ENCODE measurements at regions not wholly inside any gene's neighbourhood (a gene's known extent, or its start where the extent isn't known, plus 50 kb on each side); places are given as distances from the start of the nearest gene placed in this dataset.

- DNase-seq (no peak), FAIRE-seq (no peak)
- H3K27ac ChIP-seq (ENCODE audit: low read depth in 1 of 3, low read length in 2 of 3), result no peak overlapping the region
- H3K27me3 ChIP-seq (ENCODE audit: control insufficient read depth in 3 of 3, insufficient read depth in 3 of 3, low read length in 3 of 3), result no peaks in the 10 kb centered on the region
- H3K4me1 ChIP-seq (ENCODE audit: control insufficient read depth in 3 of 3, insufficient read depth in 2 of 3, low read depth in 1 of 3, low read length in 2 of 3), result no peaks in the 10 kb centered on the region
- no peaks in the 10 kb centered on the region for H3K9me3 ChIP-seq (ENCODE audit: control insufficient read depth in 2 of 2, insufficient read depth in 1 of 2, low read depth in 1 of 2, low read length in 1 of 2)
- no peaks in the 10 kb centered on the region for H3K36me3 ChIP-seq (ENCODE audit: control insufficient read depth in 3 of 3, insufficient read depth in 2 of 3, low read depth in 1 of 3, low read length in 3 of 3)
- H3K4me3 ChIP-seq (ENCODE audit: low read depth in 1 of 3, low read length in 3 of 3), result no peak overlapping the region
- WGBS, 3 donors, result 79 to 86% (median 79%) methylated on average over 1 of the region's 1 CpG
Observed at GRCh38 chr2:78768016-78768415, 257.5 kb upstream of the REG3G start.

- H3K9me3 ChIP-seq (ENCODE audit: control insufficient read depth in 2 of 2, insufficient read depth in 1 of 2, low read depth in 1 of 2, low read length in 1 of 2), result peaks cover 0 to 2% of the 10 kb centered on the region in 2 donors
- no peaks in the 10 kb centered on the region for H3K4me1 ChIP-seq (ENCODE audit: control insufficient read depth in 3 of 3, insufficient read depth in 2 of 3, low read depth in 1 of 3, low read length in 2 of 3)
- 94 to 96% (median 94%) methylated on average over 4 of the region's 4 CpGs for WGBS, 3 donors
- H3K4me3 ChIP-seq (ENCODE audit: low read depth in 1 of 3, low read length in 3 of 3), result no peak overlapping the region
- FAIRE-seq (no peak), DNase-seq (no peak)
- no peak overlapping the region for H3K27ac ChIP-seq (ENCODE audit: low read depth in 1 of 3, low read length in 2 of 3)
- H3K36me3 ChIP-seq (ENCODE audit: control insufficient read depth in 3 of 3, insufficient read depth in 2 of 3, low read depth in 1 of 3, low read length in 3 of 3), result no peaks in the 10 kb centered on the region
- H3K27me3 ChIP-seq (ENCODE audit: control insufficient read depth in 3 of 3, insufficient read depth in 3 of 3, low read length in 3 of 3), result no peaks in the 10 kb centered on the region
Observed at GRCh38 chr2:78775291-78775690, 250.2 kb upstream of the REG3G start.

GRCh38 chr2:78778756-78779510, 246.6 kb upstream of the REG3G start:
- H3K4me3 ChIP-seq (ENCODE audit: low read depth in 1 of 3, low read length in 3 of 3), result no peak overlapping the region
- WGBS, 3 donors, result 95 to 97% (median 95%) methylated on average over 55 to 69 of the region's 69 CpGs
- FAIRE-seq (no peak), DNase-seq (no peak)
- no peaks in the 10 kb centered on the region for H3K4me1 ChIP-seq (ENCODE audit: control insufficient read depth in 3 of 3, insufficient read depth in 2 of 3, low read depth in 1 of 3, low read length in 2 of 3)
- H3K27me3 ChIP-seq (ENCODE audit: control insufficient read depth in 3 of 3, insufficient read depth in 3 of 3, low read length in 3 of 3), result no peaks in the 10 kb centered on the region
- H3K27ac ChIP-seq (ENCODE audit: low read depth in 1 of 3, low read length in 2 of 3), result no peak overlapping the region
- H3K9me3 ChIP-seq (ENCODE audit: control insufficient read depth in 2 of 2, insufficient read depth in 1 of 2, low read depth in 1 of 2, low read length in 1 of 2), result peaks cover 0 to 2% of the 10 kb centered on the region in 2 donors
- H3K36me3 ChIP-seq (ENCODE audit: control insufficient read depth in 3 of 3, insufficient read depth in 2 of 3, low read depth in 1 of 3, low read length in 3 of 3), result no peaks in the 10 kb centered on the region

GRCh38 chr2:78779761-78780160, 245.7 kb upstream of the REG3G start:
- WGBS, 3 donors, result 67 to 92% (median 80%) methylated on average over 12 of the region's 12 CpGs
- no peak for FAIRE-seq
- DNase-seq, result no peak
- no peak overlapping the region for H3K27ac ChIP-seq (ENCODE audit: low read depth in 1 of 3, low read length in 2 of 3)
- H3K36me3 ChIP-seq (ENCODE audit: control insufficient read depth in 3 of 3, insufficient read depth in 2 of 3, low read depth in 1 of 3, low read length in 3 of 3), result no peaks in the 10 kb centered on the region
- H3K4me3 ChIP-seq (ENCODE audit: low read depth in 1 of 3, low read length in 3 of 3), result no peak overlapping the region
- H3K27me3 ChIP-seq (ENCODE audit: control insufficient read depth in 3 of 3, insufficient read depth in 3 of 3, low read length in 3 of 3), result no peaks in the 10 kb centered on the region
- H3K9me3 ChIP-seq (ENCODE audit: control insufficient read depth in 2 of 2, insufficient read depth in 1 of 2, low read depth in 1 of 2, low read length in 1 of 2), result peaks cover 0 to 2% of the 10 kb centered on the region in 2 donors
- no peaks in the 10 kb centered on the region for H3K4me1 ChIP-seq (ENCODE audit: control insufficient read depth in 3 of 3, insufficient read depth in 2 of 3, low read depth in 1 of 3, low read length in 2 of 3)

GRCh38 chr2:78780256-78780655, 245.2 kb upstream of the REG3G start:
- WGBS, 3 donors, result 39 to 59% (median 59%) methylated on average over 5 of the region's 5 CpGs
- no peak for DNase-seq
- Histone ChIP-seq H3K4me3 (ENCODE audit: low read depth in 1 of 3, low read length in 3 of 3) (no peak overlapping the region), H3K27ac (ENCODE audit: low read depth in 1 of 3, low read length in 2 of 3) (peak overlapping the region in 1 of 3 donors; percentile 10), H3K27me3 (ENCODE audit: control insufficient read depth in 3 of 3, insufficient read depth in 3 of 3, low read length in 3 of 3) (no peaks in the 10 kb centered on the region), H3K9me3 (ENCODE audit: control insufficient read depth in 2 of 2, insufficient read depth in 1 of 2, low read depth in 1 of 2, low read length in 1 of 2) (peaks cover 0 to 2% of the 10 kb centered on the region in 2 donors), H3K36me3 (ENCODE audit: control insufficient read depth in 3 of 3, insufficient read depth in 2 of 3, low read depth in 1 of 3, low read length in 3 of 3) (no peaks in the 10 kb centered on the region), H3K4me1 (ENCODE audit: control insufficient read depth in 3 of 3, insufficient read depth in 2 of 3, low read depth in 1 of 3, low read length in 2 of 3) (no peaks in the 10 kb centered on the region)
- no peak for FAIRE-seq

GRCh38 chr2:78780864-78781583, 244.5 kb upstream of the REG3G start:
- no peak overlapping the region for H3K27ac ChIP-seq (ENCODE audit: low read depth in 1 of 3, low read length in 2 of 3)
- H3K27me3 ChIP-seq (ENCODE audit: control insufficient read depth in 3 of 3, insufficient read depth in 3 of 3, low read length in 3 of 3), result no peaks in the 10 kb centered on the region
- FAIRE-seq, result no peak
- 65 to 68% (median 66%) methylated on average over 7 of the region's 7 CpGs for WGBS, 3 donors
- H3K36me3 ChIP-seq (ENCODE audit: control insufficient read depth in 3 of 3, insufficient read depth in 2 of 3, low read depth in 1 of 3, low read length in 3 of 3), result no peaks in the 10 kb centered on the region
- H3K4me1 ChIP-seq (ENCODE audit: control insufficient read depth in 3 of 3, insufficient read depth in 2 of 3, low read depth in 1 of 3, low read length in 2 of 3), result no peaks in the 10 kb centered on the region
- DNase-seq, result no peak
- peaks cover 0 to 2% of the 10 kb centered on the region in 2 donors for H3K9me3 ChIP-seq (ENCODE audit: control insufficient read depth in 2 of 2, insufficient read depth in 1 of 2, low read depth in 1 of 2, low read length in 1 of 2)
- H3K4me3 ChIP-seq (ENCODE audit: low read depth in 1 of 3, low read length in 3 of 3), result no peak overlapping the region

GRCh38 chr2:78782196-78782595, 243.3 kb upstream of the REG3G start:
- no peak for DNase-seq
- Histone ChIP-seq H3K4me3 (ENCODE audit: low read depth in 1 of 3, low read length in 3 of 3) (no peak overlapping the region), H3K27ac (ENCODE audit: low read depth in 1 of 3, low read length in 2 of 3) (no peak overlapping the region), H3K4me1 (ENCODE audit: control insufficient read depth in 3 of 3, insufficient read depth in 2 of 3, low read depth in 1 of 3, low read length in 2 of 3) (no peaks in the 10 kb centered on the region), H3K36me3 (ENCODE audit: control insufficient read depth in 3 of 3, insufficient read depth in 2 of 3, low read depth in 1 of 3, low read length in 3 of 3) (no peaks in the 10 kb centered on the region), H3K27me3 (ENCODE audit: control insufficient read depth in 3 of 3, insufficient read depth in 3 of 3, low read length in 3 of 3) (no peaks in the 10 kb centered on the region), H3K9me3 (ENCODE audit: control insufficient read depth in 2 of 2, insufficient read depth in 1 of 2, low read depth in 1 of 2, low read length in 1 of 2) (peaks cover 0 to 2% of the 10 kb centered on the region in 2 donors)
- no peak for FAIRE-seq
- 69 to 76% (median 73%) methylated on average over 4 of the region's 4 CpGs for WGBS, 3 donors

GRCh38 chr2:78811955-78812610, 213.4 kb upstream of the REG3G start:
- Histone ChIP-seq H3K9me3 (ENCODE audit: control insufficient read depth in 2 of 2, insufficient read depth in 1 of 2, low read depth in 1 of 2, low read length in 1 of 2) (no peaks in the 10 kb centered on the region), H3K27ac (ENCODE audit: low read depth in 1 of 3, low read length in 2 of 3) (no peak overlapping the region), H3K27me3 (ENCODE audit: control insufficient read depth in 3 of 3, insufficient read depth in 3 of 3, low read length in 3 of 3) (no peaks in the 10 kb centered on the region), H3K36me3 (ENCODE audit: control insufficient read depth in 3 of 3, insufficient read depth in 2 of 3, low read depth in 1 of 3, low read length in 3 of 3) (no peaks in the 10 kb centered on the region), H3K4me1 (ENCODE audit: control insufficient read depth in 3 of 3, insufficient read depth in 2 of 3, low read depth in 1 of 3, low read length in 2 of 3) (no peaks in the 10 kb centered on the region), H3K4me3 (ENCODE audit: low read depth in 1 of 3, low read length in 3 of 3) (no peak overlapping the region)
- DNase-seq, result no peak
- 49 to 62% (median 58%) methylated on average over 3 of the region's 3 CpGs for WGBS, 3 donors
- no peak for FAIRE-seq

All from small intestine (tissue), 7 donors.